Trophoblast cell (in vitro differentiated cells and primary cell): ENCODE measurements at regions not wholly inside any gene's neighbourhood (a gene's known extent, or its start where the extent isn't known, plus 50 kb on each side); places are given as distances from the start of the nearest gene placed in this dataset.

ENCODE experiments used
- DNase-seq, 2 donors: peaks; one replicate each; pipeline ENCODE4 v3.0.0-alpha.2; 2016
- H2AFZ ChIP-seq: 2 replicates; pipeline ENCODE4 v1.6.1; 2013; ENCODE audit warnings: low read length, moderate library complexity, mild to moderate bottlenecking; ENCODE audit not compliant: insufficient read depth, poor library complexity
- H2AK5ac ChIP-seq: 2 replicates; pipeline ENCODE4 v1.6.1; 2013; ENCODE audit warnings: mild to moderate bottlenecking, low read length
- H2BK120ac ChIP-seq: 2 replicates; pipeline ENCODE4 v1.6.1; 2013; ENCODE audit warnings: low read length, mild to moderate bottlenecking, moderate library complexity; ENCODE audit not compliant: insufficient read depth, poor library complexity
- H2BK12ac ChIP-seq: 2 replicates; pipeline ENCODE4 v1.6.1; 2013; ENCODE audit warnings: mild to moderate bottlenecking, low read length, moderate library complexity
- H2BK5ac ChIP-seq: 2 replicates; pipeline ENCODE4 v1.6.1; 2013; ENCODE audit warnings: low read length, low read depth, moderate library complexity, mild to moderate bottlenecking; ENCODE audit not compliant: poor library complexity
- H3K14ac ChIP-seq: 2 replicates; pipeline ENCODE4 v1.6.1; 2013; ENCODE audit warnings: mild to moderate bottlenecking, low read length
- H3K18ac ChIP-seq: 2 replicates; pipeline ENCODE4 v1.6.1; 2013; ENCODE audit warnings: mild to moderate bottlenecking, low read length
- H3K23ac ChIP-seq: 2 replicates; pipeline ENCODE4 v1.6.1; 2013; ENCODE audit warnings: low read length
- H3K27ac ChIP-seq: 2 replicates; pipeline ENCODE4 v1.5.1; 2013; ENCODE audit warnings: low read depth, mild to moderate bottlenecking, inconsistent platforms, low read length, moderate library complexity
- H3K27me3 ChIP-seq: 2 replicates; pipeline ENCODE4 v1.6.1; 2013; ENCODE audit warnings: inconsistent platforms, mild to moderate bottlenecking, low read length, moderate library complexity; ENCODE audit not compliant: insufficient read depth
- H3K36me3 ChIP-seq, 2 experiments: 1 replicate in 1 of 2; 2 replicates in 1 of 2; pipeline ENCODE4 v1.6.1; 2013; ENCODE audit warnings: low read length in 2 of 2, mild to moderate bottlenecking in 2 of 2, moderate library complexity in 1 of 2; ENCODE audit not compliant: insufficient read depth in 2 of 2, control insufficient read depth in 1 of 2
- H3K4ac ChIP-seq: 2 replicates; pipeline ENCODE4 v1.6.1; 2013; ENCODE audit warnings: low read depth, mild to moderate bottlenecking, low read length, moderate library complexity
- H3K4me1 ChIP-seq, 2 experiments: 1 replicate in 1 of 2; 2 replicates in 1 of 2; pipeline ENCODE4 v1.6.1; 2013; ENCODE audit warnings: low read length in 2 of 2, mild to moderate bottlenecking in 2 of 2, moderate library complexity in 1 of 2; ENCODE audit not compliant: insufficient read depth in 2 of 2, control insufficient read depth in 1 of 2
- H3K4me2 ChIP-seq: 2 replicates; pipeline ENCODE4 v1.6.1; 2013; ENCODE audit warnings: inconsistent platforms, mild to moderate bottlenecking, low read length, moderate library complexity
- H3K4me3 ChIP-seq: 2 replicates; pipeline ENCODE4 v1.5.1; 2013; ENCODE audit warnings: mild to moderate bottlenecking, low read depth, low read length, inconsistent platforms
- H3K79me1 ChIP-seq: one replicate; pipeline ENCODE4 v1.6.1; 2013; ENCODE audit warnings: low read length
- H3K79me2 ChIP-seq: 2 replicates; pipeline ENCODE4 v1.6.1; 2013; ENCODE audit warnings: low read length, mild to moderate bottlenecking; ENCODE audit not compliant: control insufficient read depth, insufficient read depth, poor library complexity
- H3K9ac ChIP-seq: 2 replicates; pipeline ENCODE4 v1.6.1; 2013; ENCODE audit warnings: mild to moderate bottlenecking, low read length
- H3K9me3 ChIP-seq: 2 replicates; pipeline ENCODE4 v1.6.1; 2013; ENCODE audit warnings: low read depth, mild to moderate bottlenecking, control low read depth, inconsistent platforms, low read length; ENCODE audit not compliant: insufficient read depth
- H4K12ac ChIP-seq: 2 replicates; pipeline ENCODE4 v1.6.1; 2013; ENCODE audit warnings: low read depth, mild to moderate bottlenecking, low read length, moderate library complexity
- H4K8ac ChIP-seq: 2 replicates; pipeline ENCODE4 v1.6.1; 2013; ENCODE audit warnings: low read depth, mild to moderate bottlenecking, low read length, moderate library complexity
- H4K91ac ChIP-seq: one replicate; pipeline ENCODE4 v1.6.1; 2013; ENCODE audit warnings: low read depth, mild to moderate bottlenecking, low read length, moderate library complexity
- WGBS: extraction: QIAGEN DNeasy Blood & Tissue Kit; methylation state at CpG from one replicate; pipeline ENCODE4 v1.1.7; 2013; ENCODE audit warnings: missing lambda C conversion rate; ENCODE audit not compliant: insufficient read length, insufficient coverage; ENCODE audit errors: extremely low coverage; 5-methylcytosine and 5-hydroxymethylcytosine counted together

GRCh38 chr6:17200395-17200794, 80.8 kb upstream of the RBM24 start:
- H2AK5ac ChIP-seq = no peak overlapping the region
- no peak overlapping the region for H3K4me2 ChIP-seq
- no peak overlapping the region for H3K4ac ChIP-seq
- no peak overlapping the region for H3K4me3 ChIP-seq
- H2BK5ac ChIP-seq = no peak overlapping the region
- H3K79me2 ChIP-seq = no peaks in the 10 kb centered on the region
- no peak overlapping the region for H4K12ac ChIP-seq
- H2AFZ ChIP-seq = no peak overlapping the region
- peaks cover 5% of the 10 kb centered on the region for H3K9me3 ChIP-seq
- H3K9ac ChIP-seq = no peak overlapping the region
- H3K4me1 ChIP-seq = no peaks in the 10 kb centered on the region
- DNase-seq = peak; percentile 73 to 80
- no peak overlapping the region for H3K27ac ChIP-seq
- H4K91ac ChIP-seq = no peak overlapping the region
- H2BK120ac ChIP-seq = no peak overlapping the region
- H2BK12ac ChIP-seq = no peak overlapping the region
- no peaks in the 10 kb centered on the region for H3K27me3 ChIP-seq
- no peaks in the 10 kb centered on the region for H3K79me1 ChIP-seq
- H3K36me3 ChIP-seq = no peaks in the 10 kb centered on the region
- WGBS = no CpG with 5 or more reads among the region's 34 CpGs
- H3K18ac ChIP-seq = no peak overlapping the region
- no peak overlapping the region for H3K14ac ChIP-seq
- H4K8ac ChIP-seq = no peak overlapping the region
- H3K23ac ChIP-seq = no peak overlapping the region

GRCh38 chr6:17202526-17202925, 78.6 kb upstream of the RBM24 start:
- no peak overlapping the region for H2AFZ ChIP-seq
- no peaks in the 10 kb centered on the region for H3K36me3 ChIP-seq
- H3K9ac ChIP-seq = no peak overlapping the region
- H2BK120ac ChIP-seq = no peak overlapping the region
- H3K18ac ChIP-seq = no peak overlapping the region
- no peak overlapping the region for H2AK5ac ChIP-seq
- H3K4me2 ChIP-seq = no peak overlapping the region
- no peak overlapping the region for H4K8ac ChIP-seq
- H3K4me3 ChIP-seq = no peak overlapping the region
- H3K79me2 ChIP-seq = no peaks in the 10 kb centered on the region
- H3K14ac ChIP-seq = no peak overlapping the region
- H3K23ac ChIP-seq = no peak overlapping the region
- DNase-seq = no peak
- no peak overlapping the region for H3K27ac ChIP-seq
- no peak overlapping the region for H4K12ac ChIP-seq
- H2BK5ac ChIP-seq = no peak overlapping the region
- no peaks in the 10 kb centered on the region for H3K27me3 ChIP-seq
- H3K4ac ChIP-seq = no peak overlapping the region
- H2BK12ac ChIP-seq = no peak overlapping the region
- H4K91ac ChIP-seq = no peak overlapping the region
- no CpG with 5 or more reads among the region's 7 CpGs for WGBS
- no peaks in the 10 kb centered on the region for H3K79me1 ChIP-seq
- peaks cover 7% of the 10 kb centered on the region for H3K9me3 ChIP-seq
- no peaks in the 10 kb centered on the region for H3K4me1 ChIP-seq

GRCh38 chr6:17204533-17204932, 76.6 kb upstream of the RBM24 start:
- H3K4me3 ChIP-seq = no peak overlapping the region
- no CpG with 5 or more reads among the region's 1 CpG for WGBS
- H3K4ac ChIP-seq = no peak overlapping the region
- no peak overlapping the region for H4K91ac ChIP-seq
- no peak overlapping the region for H3K14ac ChIP-seq
- H2BK12ac ChIP-seq = no peak overlapping the region
- H3K18ac ChIP-seq = no peak overlapping the region
- H3K79me2 ChIP-seq = no peaks in the 10 kb centered on the region
- no peaks in the 10 kb centered on the region for H3K4me1 ChIP-seq
- H2AFZ ChIP-seq = no peak overlapping the region
- H3K36me3 ChIP-seq = no peaks in the 10 kb centered on the region
- H3K9ac ChIP-seq = no peak overlapping the region
- no peak overlapping the region for H2BK5ac ChIP-seq
- DNase-seq = no peak
- no peak overlapping the region for H3K4me2 ChIP-seq
- no peak overlapping the region for H3K23ac ChIP-seq
- no peaks in the 10 kb centered on the region for H3K79me1 ChIP-seq
- H4K12ac ChIP-seq = no peak overlapping the region
- H3K27me3 ChIP-seq = no peaks in the 10 kb centered on the region
- peaks cover 7% of the 10 kb centered on the region for H3K9me3 ChIP-seq
- H4K8ac ChIP-seq = no peak overlapping the region
- no peak overlapping the region for H3K27ac ChIP-seq
- H2AK5ac ChIP-seq = no peak overlapping the region
- no peak overlapping the region for H2BK120ac ChIP-seq

GRCh38 chr6:17206566-17207072, 74.5 kb upstream of the RBM24 start:
- Histone ChIP-seq H4K8ac (no peak overlapping the region), H2AFZ (no peak overlapping the region), H3K4ac (no peak overlapping the region), H2BK120ac (no peak overlapping the region), H3K18ac (no peak overlapping the region), H3K79me1 (no peaks in the 10 kb centered on the region), H3K9ac (no peak overlapping the region), H2BK12ac (no peak overlapping the region), H3K9me3 (peaks cover 2% of the 10 kb centered on the region), H3K4me1 (no peaks in the 10 kb centered on the region), H2AK5ac (no peak overlapping the region), H3K4me3 (no peak overlapping the region), H3K4me2 (no peak overlapping the region), H3K23ac (no peak overlapping the region), H3K79me2 (no peaks in the 10 kb centered on the region), H2BK5ac (no peak overlapping the region), H3K36me3 (no peaks in the 10 kb centered on the region), H4K91ac (no peak overlapping the region), H4K12ac (no peak overlapping the region), H3K14ac (no peak overlapping the region), H3K27me3 (no peaks in the 10 kb centered on the region), H3K27ac (no peak overlapping the region)
- no CpG with 5 or more reads among the region's 22 CpGs for WGBS
- no peak for DNase-seq
